ENCODE measurements at regions not wholly inside any gene's neighbourhood (a gene's known extent, or its start where the extent isn't known, plus 50 kb on each side); places are given as distances from the start of the nearest gene placed in this dataset.

GRCh38 chr18:8468921-8469335, 140.3 kb upstream of the RAB12 start:
- no peak overlapping the region for H3K4me3 ChIP-seq (ENCODE audit: control insufficient read depth, low read depth, low read length)
- no peak for TF ChIP-seq CTCF (conservative IDR thresholded peaks at IDR 0.05; ENCODE audit: control insufficient read depth, insufficient read depth, low read depth, low read length)
- DNase-seq (ENCODE audit: low read depth) = peak; percentile 51

- H3K4me3 ChIP-seq (ENCODE audit: control insufficient read depth, low read depth, low read length) = no peak overlapping the region
- peak; percentile 50 for DNase-seq (ENCODE audit: low read depth)
- no peak for TF ChIP-seq CTCF (conservative IDR thresholded peaks at IDR 0.05; ENCODE audit: control insufficient read depth, insufficient read depth, low read depth, low read length)
Observed at GRCh38 chr18:8469544-8470130, 139.6 kb upstream of the RAB12 start.

- TF ChIP-seq CTCF (conservative IDR thresholded peaks at IDR 0.05; ENCODE audit: control insufficient read depth, insufficient read depth, low read depth, low read length) = no peak
- no peak overlapping the region for H3K4me3 ChIP-seq (ENCODE audit: control insufficient read depth, low read depth, low read length)
- DNase-seq (ENCODE audit: low read depth) = peak; percentile 42
Observed at GRCh38 chr18:8471372-8471771, 137.9 kb upstream of the RAB12 start.

GRCh38 chr18:8474661-8475060, 134.6 kb upstream of the RAB12 start:
- DNase-seq (ENCODE audit: low read depth) = no peak
- no peak for TF ChIP-seq CTCF (conservative IDR thresholded peaks at IDR 0.05; ENCODE audit: control insufficient read depth, insufficient read depth, low read depth, low read length)
- no peak overlapping the region for H3K4me3 ChIP-seq (ENCODE audit: control insufficient read depth, low read depth, low read length)

- no peak for TF ChIP-seq CTCF (conservative IDR thresholded peaks at IDR 0.05; ENCODE audit: control insufficient read depth, insufficient read depth, low read depth, low read length)
- no peak overlapping the region for H3K4me3 ChIP-seq (ENCODE audit: control insufficient read depth, low read depth, low read length)
- no peak for DNase-seq (ENCODE audit: low read depth)
Observed at GRCh38 chr18:8477615-8478014, 131.6 kb upstream of the RAB12 start.

GRCh38 chr18:8478166-8478967, 130.9 kb upstream of the RAB12 start:
- H3K4me3 ChIP-seq (ENCODE audit: control insufficient read depth, low read depth, low read length) = no peak overlapping the region
- TF ChIP-seq CTCF (conservative IDR thresholded peaks at IDR 0.05; ENCODE audit: control insufficient read depth, insufficient read depth, low read depth, low read length) = peak; percentile 89
- DNase-seq (ENCODE audit: low read depth) = peak; percentile 44
